NCI-H1092 treated with DMSO at 0.1 percent for 48 hours (cell line): ENCODE measurements at regions not wholly inside any gene's neighbourhood (a gene's known extent, or its start where the extent isn't known, plus 50 kb on each side); places are given as distances from the start of the nearest gene placed in this dataset.
A peak's percentile ranks its signal among the peaks of the same experiment; 100 is the strongest.
"Not testable (repeated sequence)": the region's sequence is repeated elsewhere in the genome, so short reads cannot be mapped to it uniquely, and the experiment has no call there.

Experiments
- DNase-seq: peaks from one replicate; lab custom pipeline; 2025; lab: John Stamatoyannopoulos, UW

- DNase-seq, result no peak
These were observed 152.7 kb downstream of the FHIP1A start for GRCh38 chr4:151561551-151562256.

GRCh38 chr4:151563194-151563593 is 154.2 kb downstream of the FHIP1A start:
- DNase-seq, result no peak

- DNase-seq, result no peak
These were observed 155.3 kb downstream of the FHIP1A start for GRCh38 chr4:151564321-151564720.

GRCh38 chr4:151565583-151565982 is 156.6 kb downstream of the FHIP1A start:
- DNase-seq, result no peak

GRCh38 chr4:151566053-151566452 is 157.1 kb downstream of the FHIP1A start:
- DNase-seq, result no peak

GRCh38 chr4:151567056-151567455 is 158.1 kb downstream of the FHIP1A start:
- DNase-seq, result no peak

GRCh38 chr4:151568966-151569365 is 160.0 kb downstream of the FHIP1A start:
- no peak for DNase-seq

- peak; percentile 40 for DNase-seq
These were observed 160.7 kb downstream of the FHIP1A start for GRCh38 chr4:151569650-151570049.

- no peak for DNase-seq
These were observed 164.5 kb downstream of the FHIP1A start for GRCh38 chr4:151573474-151573873.

- DNase-seq, result no peak
These were observed 165.0 kb downstream of the FHIP1A start for GRCh38 chr4:151573945-151574344.

- DNase-seq, result no peak
These were observed 166.0 kb downstream of the FHIP1A start for GRCh38 chr4:151574968-151575367.

GRCh38 chr4:151575646-151576045 is 166.7 kb downstream of the FHIP1A start:
- DNase-seq, result no peak

- no peak for DNase-seq
These were observed 167.7 kb downstream of the FHIP1A start for GRCh38 chr4:151576627-151577026.

- DNase-seq, result peak; percentile 32
These were observed 172.6 kb downstream of the FHIP1A start for GRCh38 chr4:151581570-151581969.

GRCh38 chr4:151582098-151582497 is 173.1 kb downstream of the FHIP1A start:
- no peak for DNase-seq

GRCh38 chr4:151583157-151583914 is 174.4 kb downstream of the FHIP1A start:
- DNase-seq, result no peak

- no peak for DNase-seq
These were observed 175.1 kb downstream of the FHIP1A start for GRCh38 chr4:151584101-151584500.

- DNase-seq, result not testable (repeated sequence)
These were observed 165.2 kb downstream of the GATB start for GRCh38 chr4:151595629-151596028.

- DNase-seq, result not testable (repeated sequence)
These were observed 163.1 kb downstream of the GATB start for GRCh38 chr4:151597691-151598090.

GRCh38 chr4:151599863-151600262 is 160.9 kb downstream of the GATB start:
- no peak for DNase-seq

GRCh38 chr4:151600432-151600831 is 160.4 kb downstream of the GATB start:
- no peak for DNase-seq

- DNase-seq, result no peak
These were observed 157.4 kb downstream of the GATB start for GRCh38 chr4:151603377-151603776.

GRCh38 chr4:151604238-151604637 is 156.6 kb downstream of the GATB start:
- DNase-seq, result peak; percentile 18

- DNase-seq, result no peak
These were observed 155.6 kb downstream of the GATB start for GRCh38 chr4:151605215-151605614.
